ENCODE measurements at regions not wholly inside any gene's neighbourhood (a gene's known extent, or its start where the extent isn't known, plus 50 kb on each side); places are given as distances from the start of the nearest gene placed in this dataset.

DNA sequence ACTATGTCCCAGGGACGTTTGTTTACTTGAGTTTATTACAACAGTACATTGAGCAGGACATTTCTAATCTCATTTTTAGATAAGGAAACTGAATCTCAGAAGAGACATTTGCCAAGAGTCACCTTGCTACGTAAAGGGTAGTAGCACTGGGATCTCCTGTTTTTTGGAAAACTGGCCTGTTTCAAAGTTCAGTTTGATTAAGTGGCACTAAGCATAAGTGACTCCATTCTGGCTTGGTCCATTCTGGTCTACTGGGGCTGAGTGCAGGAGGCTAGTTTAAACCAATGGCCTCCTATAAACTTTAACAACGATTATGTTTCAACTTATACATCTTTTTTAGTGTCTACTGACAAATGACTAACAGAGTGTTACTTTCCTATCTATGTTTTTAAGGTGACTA, 382.5 kb downstream of the ANKRD50 start:
- TF ChIP-seq CTCF (IDR thresholded peaks at IDR 0.05; ENCODE audit: low read length) (no peak), EZH2 (IDR thresholded peaks at IDR 0.05; ENCODE audit: borderline replicate concordance, low read length) (no peak)
